ENCODE measurements at regions not wholly inside any gene's neighbourhood (a gene's known extent, or its start where the extent isn't known, plus 50 kb on each side); places are given as distances from the start of the nearest gene placed in this dataset.
"Not testable (repeated sequence)": the region's sequence is repeated elsewhere in the genome, so short reads cannot be mapped to it uniquely, and the experiment has no call there.

- DNase-seq, result no peak
- no peak for TF ChIP-seq GATA1 (IDR thresholded peaks at IDR 0.05; ENCODE audit: low read depth, low read length)
- no peak for TF ChIP-seq POLR2A (IDR thresholded peaks at IDR 0.05; ENCODE audit: low read length)
Observed at GRCh38 chr1:234765672-234766071, 155.7 kb upstream of the IRF2BP2 start.

GRCh38 chr1:234765181-234765580, 155.2 kb upstream of the IRF2BP2 start:
- no peak for DNase-seq
- no peak for TF ChIP-seq POLR2A (IDR thresholded peaks at IDR 0.05; ENCODE audit: low read length)
- no peak for TF ChIP-seq GATA1 (IDR thresholded peaks at IDR 0.05; ENCODE audit: low read depth, low read length)

DNA sequence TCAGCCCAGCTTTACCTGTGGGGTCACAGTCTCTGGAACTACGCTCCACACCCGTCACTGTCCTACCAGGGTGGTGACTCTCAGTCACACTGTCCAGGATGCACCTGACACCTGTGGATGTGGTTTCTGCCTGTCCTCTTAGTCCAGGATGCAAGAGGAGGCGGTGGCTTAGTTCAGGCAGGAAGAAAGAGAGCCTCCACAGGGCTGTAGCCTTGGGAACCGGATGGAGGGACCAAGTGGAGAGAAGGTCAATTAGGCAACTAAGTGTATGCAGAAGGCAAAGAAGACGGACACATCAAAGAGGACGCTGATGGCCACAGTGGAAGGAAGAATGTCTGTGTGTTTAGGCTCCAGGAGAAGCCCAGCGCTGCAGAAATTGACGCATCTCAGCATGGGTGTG, 153.9 kb upstream of the IRF2BP2 start:
- TF ChIP-seq GATA1 (IDR thresholded peaks at IDR 0.05; ENCODE audit: low read depth, low read length), result no peak
- TF ChIP-seq POLR2A (IDR thresholded peaks at IDR 0.05; ENCODE audit: low read length), result no peak
- no peak for DNase-seq

DNA sequence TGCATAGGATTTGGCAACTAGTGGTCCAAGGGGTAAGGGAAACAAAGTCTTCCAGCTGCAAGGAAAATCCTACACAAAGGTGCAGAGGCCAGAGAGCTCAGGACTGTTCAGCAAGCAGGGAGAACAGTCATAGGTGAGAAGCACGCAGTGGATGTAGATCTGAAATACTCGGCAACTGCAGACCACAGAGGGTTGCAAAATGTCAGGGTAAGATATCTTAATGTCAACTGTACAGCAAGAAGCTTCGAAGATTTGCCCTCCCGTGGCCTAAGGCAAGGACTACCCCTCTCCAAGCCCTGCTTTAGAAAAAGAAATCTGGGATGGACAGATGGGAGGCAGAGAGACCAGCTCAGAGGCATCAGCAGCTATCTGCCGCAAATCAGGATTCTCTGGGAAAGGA, 153.4 kb upstream of the IRF2BP2 start:
- no peak for DNase-seq
- no peak for TF ChIP-seq POLR2A (IDR thresholded peaks at IDR 0.05; ENCODE audit: low read length)
- no peak for TF ChIP-seq GATA1 (IDR thresholded peaks at IDR 0.05; ENCODE audit: low read depth, low read length)

GRCh38 chr1:234762127-234762526, 152.1 kb upstream of the IRF2BP2 start:
- not testable (repeated sequence) for DNase-seq

DNA sequence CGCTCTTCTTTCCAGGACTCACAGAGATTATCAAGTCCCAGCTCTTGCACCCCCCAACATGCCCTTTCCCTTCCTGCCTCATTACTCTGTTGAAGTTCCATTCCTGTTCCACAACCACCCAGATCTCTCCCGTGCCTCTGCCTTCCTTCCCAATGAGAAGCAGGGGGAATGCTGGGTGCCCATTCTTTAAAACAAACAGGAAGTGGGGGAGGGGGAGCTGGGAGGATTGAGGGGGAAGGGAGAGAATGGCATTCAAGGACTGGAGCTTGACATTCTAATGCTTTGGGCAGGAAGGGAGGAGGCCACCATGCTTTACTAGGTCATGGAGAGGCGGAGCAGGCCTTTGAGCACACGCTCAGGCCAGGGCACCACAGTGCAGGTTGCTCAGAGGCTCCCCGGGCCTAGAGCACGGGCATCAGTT, 150.3 kb upstream of the IRF2BP2 start:
- no peak for TF ChIP-seq POLR2A (IDR thresholded peaks at IDR 0.05; ENCODE audit: low read length)
- TF ChIP-seq GATA1 (IDR thresholded peaks at IDR 0.05; ENCODE audit: low read depth, low read length), result no peak
- DNase-seq, result no peak

DNA sequence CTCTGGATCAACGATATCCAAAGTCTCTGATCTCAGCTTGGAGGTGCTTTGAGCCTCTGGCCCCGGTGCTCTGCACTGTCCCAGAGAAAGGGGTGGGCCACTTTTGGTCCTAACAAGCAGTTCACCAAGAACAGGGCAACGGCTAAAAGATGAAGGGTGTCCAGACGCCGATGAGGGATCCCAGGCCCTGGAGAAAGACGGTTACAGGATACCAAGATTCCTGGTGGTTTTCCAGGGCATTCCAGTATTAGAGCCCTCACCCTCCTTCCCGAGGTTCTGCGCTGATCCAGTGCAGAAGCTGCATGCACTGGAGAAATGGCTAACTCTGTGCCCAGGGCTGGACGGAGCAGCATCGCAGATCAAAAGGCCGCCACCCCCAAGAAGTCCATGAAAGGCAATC, 149.9 kb upstream of the IRF2BP2 start:
- no peak for TF ChIP-seq POLR2A (IDR thresholded peaks at IDR 0.05; ENCODE audit: low read length)
- no peak for TF ChIP-seq GATA1 (IDR thresholded peaks at IDR 0.05; ENCODE audit: low read depth, low read length)

GRCh38 chr1:234758851-234759250, 148.9 kb upstream of the IRF2BP2 start:
- DNase-seq, result no peak
- TF ChIP-seq POLR2A (IDR thresholded peaks at IDR 0.05; ENCODE audit: low read length), result no peak
- no peak for TF ChIP-seq GATA1 (IDR thresholded peaks at IDR 0.05; ENCODE audit: low read depth, low read length)

More for the DNA sequence above, 149.9 kb upstream of the IRF2BP2 start:
- DNase-seq, result no peak

DNA sequence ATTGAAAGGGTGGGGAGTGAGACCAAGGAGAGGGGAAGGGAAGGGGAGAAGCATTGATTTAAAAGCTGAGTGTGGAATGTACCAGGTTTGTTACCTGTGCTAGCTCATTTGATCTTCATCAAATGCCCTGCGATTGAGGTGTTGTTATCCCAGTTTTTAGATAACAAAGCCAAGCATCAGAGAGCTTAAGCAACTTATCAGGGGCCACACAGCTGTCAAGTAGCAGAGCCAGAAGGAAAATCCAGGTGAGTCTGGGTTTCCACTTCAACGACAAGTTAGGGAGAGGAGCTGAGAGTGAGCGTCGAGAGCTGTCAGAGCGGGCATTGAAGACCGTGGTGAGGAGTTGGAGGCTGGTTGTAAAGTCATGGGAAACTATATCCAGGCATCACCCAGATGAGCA, 146.9 kb upstream of the IRF2BP2 start:
- TF ChIP-seq POLR2A (IDR thresholded peaks at IDR 0.05; ENCODE audit: low read length) (no peak), GATA1 (IDR thresholded peaks at IDR 0.05; ENCODE audit: low read depth, low read length) (no peak)
- DNase-seq, result no peak

DNA sequence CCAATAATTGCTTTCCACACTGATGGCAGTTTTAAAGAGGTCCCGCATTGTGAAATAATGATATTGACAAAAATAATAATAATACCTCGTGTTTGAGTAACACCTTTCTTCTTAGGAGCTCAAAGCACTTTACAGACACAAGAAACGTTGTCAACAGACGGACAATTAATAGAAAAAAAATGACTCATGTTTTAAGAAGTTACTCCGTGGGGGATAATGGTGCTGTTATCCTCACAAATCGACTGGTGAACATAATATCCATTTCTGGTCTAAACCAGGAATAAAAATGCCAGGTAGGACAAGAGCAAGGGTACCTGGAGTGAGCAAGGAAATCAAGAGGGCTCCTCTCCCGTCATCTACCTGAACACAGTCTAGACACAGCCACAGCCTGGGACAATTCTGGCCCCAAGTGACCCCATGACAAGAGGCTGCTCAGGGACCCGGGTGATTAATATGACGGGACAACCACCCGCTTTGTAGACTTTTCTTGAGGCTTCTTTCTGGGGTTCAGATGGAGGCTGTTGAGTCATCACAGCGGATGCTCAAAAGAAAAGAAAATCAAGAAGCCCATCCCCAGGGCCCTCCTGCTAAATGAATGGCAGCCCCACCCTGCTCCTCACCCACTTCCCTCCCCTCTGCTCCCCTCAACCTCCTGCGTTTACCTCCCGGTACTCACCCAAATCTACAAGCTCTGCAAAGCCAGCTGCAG, 146.2 kb upstream of the IRF2BP2 start:
- no peak for TF ChIP-seq GATA1 (IDR thresholded peaks at IDR 0.05; ENCODE audit: low read depth, low read length)
- TF ChIP-seq POLR2A (IDR thresholded peaks at IDR 0.05; ENCODE audit: low read length), result no peak
- no peak for DNase-seq

- TF ChIP-seq POLR2A (IDR thresholded peaks at IDR 0.05; ENCODE audit: low read length), result peak; percentile 58
- no peak for TF ChIP-seq GATA1 (IDR thresholded peaks at IDR 0.05; ENCODE audit: low read depth, low read length)
- peak; percentile 89 to 92 for DNase-seq
Observed at GRCh38 chr1:234755449-234755863, 145.5 kb upstream of the IRF2BP2 start.

- TF ChIP-seq POLR2A (IDR thresholded peaks at IDR 0.05; ENCODE audit: low read length) (no peak), GATA1 (IDR thresholded peaks at IDR 0.05; ENCODE audit: low read depth, low read length) (no peak)
- peak; percentile 16 to 43 for DNase-seq
Observed at GRCh38 chr1:234753979-234754378, 144.0 kb upstream of the IRF2BP2 start.

DNA sequence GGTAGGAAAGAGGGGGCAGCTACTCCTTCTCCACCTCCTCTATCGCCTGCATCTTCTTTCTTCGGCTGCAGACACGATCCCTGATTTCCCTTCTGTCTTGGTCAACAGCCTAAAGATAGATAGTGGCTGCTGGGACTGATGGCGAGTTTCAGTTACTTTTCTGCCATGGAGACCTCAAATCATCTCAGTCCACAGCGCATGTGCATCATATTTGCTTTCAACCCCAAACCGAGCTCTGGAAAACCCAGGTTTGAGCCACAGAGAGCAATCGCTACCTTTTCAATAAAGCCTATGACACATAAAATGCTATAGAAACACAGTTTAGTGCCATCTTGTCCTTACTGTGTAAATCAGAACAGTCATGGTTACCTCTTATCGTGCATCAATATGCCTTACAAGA, 142.9 kb upstream of the IRF2BP2 start:
- DNase-seq, result no peak
- TF ChIP-seq POLR2A (IDR thresholded peaks at IDR 0.05; ENCODE audit: low read length) (no peak), GATA1 (IDR thresholded peaks at IDR 0.05; ENCODE audit: low read depth, low read length) (no peak)

GRCh38 chr1:234751678-234752077, 141.7 kb upstream of the IRF2BP2 start:
- no peak for TF ChIP-seq POLR2A (IDR thresholded peaks at IDR 0.05; ENCODE audit: low read length)
- TF ChIP-seq GATA1 (IDR thresholded peaks at IDR 0.05; ENCODE audit: low read depth, low read length), result no peak
- no peak for DNase-seq

DNA sequence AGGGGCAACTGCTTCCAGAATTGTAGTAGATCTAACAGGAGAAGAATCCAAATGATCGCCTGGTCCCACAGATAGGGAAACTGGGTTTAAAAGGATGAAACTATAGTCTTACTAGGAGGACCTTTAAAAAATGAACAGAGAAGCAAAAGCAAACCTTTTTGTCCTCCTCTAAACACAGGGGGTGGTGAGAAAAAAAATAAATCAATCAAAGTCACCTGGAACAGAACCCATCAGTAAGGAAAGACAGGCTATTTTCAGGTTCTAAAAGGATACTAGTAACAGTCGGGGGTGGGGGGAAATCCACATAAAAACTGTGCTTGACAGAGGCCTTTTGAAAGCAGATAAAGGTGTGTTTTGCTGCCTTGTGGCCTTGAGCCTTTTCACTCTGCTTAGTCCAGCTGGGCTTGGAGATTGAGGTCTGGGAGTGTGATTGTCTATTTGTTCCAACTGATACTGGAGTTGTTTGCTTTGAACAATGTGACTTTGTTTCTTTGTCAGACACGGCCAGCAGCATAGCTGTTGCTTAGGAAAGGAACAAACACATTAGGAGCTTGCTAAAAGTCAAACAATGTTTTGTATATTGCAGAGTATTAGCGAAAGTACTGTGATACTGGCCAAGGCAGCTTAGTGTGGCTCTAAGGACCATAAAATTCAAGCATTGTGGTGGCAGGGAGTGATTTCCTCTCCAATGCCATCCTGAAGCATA, 141.1 kb upstream of the IRF2BP2 start:
- no peak for TF ChIP-seq GATA1 (IDR thresholded peaks at IDR 0.05; ENCODE audit: low read depth, low read length)
- no peak for TF ChIP-seq POLR2A (IDR thresholded peaks at IDR 0.05; ENCODE audit: low read length)
- peak in 1 of 2 experiments; percentile 51 for DNase-seq
